ENCODE measurements at regions not wholly inside any gene's neighbourhood (a gene's known extent, or its start where the extent isn't known, plus 50 kb on each side); places are given as distances from the start of the nearest gene placed in this dataset.

- Mint-ChIP-seq H3K27me3 (ENCODE audit: low read depth, poor library complexity) (peaks cover 8% of the 10 kb centered on the region), H3K9me3 (peaks cover 14% of the 10 kb centered on the region), H3K27ac (no peak overlapping the region), H3K36me3 (ENCODE audit: low read depth) (no peaks in the 10 kb centered on the region), H3K4me1 (no peaks in the 10 kb centered on the region), H3K4me3 (no peak overlapping the region)
- no peak for TF ChIP-seq CTCF (IDR thresholded peaks at IDR 0.05)
- DNase-seq, result no peak
Observed at GRCh38 chr10:118513174-118513573, 82.3 kb downstream of the PRLHR start.

- H3K27ac Mint-ChIP-seq, result no peak overlapping the region
- H3K4me1 Mint-ChIP-seq, result no peaks in the 10 kb centered on the region
- H3K9me3 Mint-ChIP-seq, result peaks cover 3% of the 10 kb centered on the region
- H3K4me3 Mint-ChIP-seq, result no peak overlapping the region
- TF ChIP-seq CTCF (IDR thresholded peaks at IDR 0.05), result no peak
- no peak for DNase-seq
- no peaks in the 10 kb centered on the region for H3K36me3 Mint-ChIP-seq (ENCODE audit: low read depth)
- H3K27me3 Mint-ChIP-seq (ENCODE audit: low read depth, poor library complexity), result peaks cover 9% of the 10 kb centered on the region
Observed at GRCh38 chr10:118511711-118512110, 83.7 kb downstream of the PRLHR start.

GRCh38 chr10:118508863-118509262, 86.6 kb downstream of the PRLHR start:
- DNase-seq, result no peak
- no peaks in the 10 kb centered on the region for H3K36me3 Mint-ChIP-seq (ENCODE audit: low read depth)
- peaks cover 9% of the 10 kb centered on the region for H3K27me3 Mint-ChIP-seq (ENCODE audit: low read depth, poor library complexity)
- no peak for TF ChIP-seq CTCF (IDR thresholded peaks at IDR 0.05)
- H3K9me3 Mint-ChIP-seq, result no peaks in the 10 kb centered on the region
- no peak overlapping the region for H3K4me3 Mint-ChIP-seq
- no peak overlapping the region for H3K27ac Mint-ChIP-seq
- no peaks in the 10 kb centered on the region for H3K4me1 Mint-ChIP-seq

GRCh38 chr10:118508355-118508754, 87.1 kb downstream of the PRLHR start:
- H3K9me3 Mint-ChIP-seq, result no peaks in the 10 kb centered on the region
- DNase-seq, result no peak
- no peak overlapping the region for H3K4me3 Mint-ChIP-seq
- no peak for TF ChIP-seq CTCF (IDR thresholded peaks at IDR 0.05)
- no peaks in the 10 kb centered on the region for H3K36me3 Mint-ChIP-seq (ENCODE audit: low read depth)
- H3K27ac Mint-ChIP-seq, result no peak overlapping the region
- no peaks in the 10 kb centered on the region for H3K4me1 Mint-ChIP-seq
- peaks cover 9% of the 10 kb centered on the region for H3K27me3 Mint-ChIP-seq (ENCODE audit: low read depth, poor library complexity)

- H3K4me3 Mint-ChIP-seq, result no peak overlapping the region
- DNase-seq, result no peak
- no peaks in the 10 kb centered on the region for H3K4me1 Mint-ChIP-seq
- TF ChIP-seq CTCF (IDR thresholded peaks at IDR 0.05), result no peak
- H3K36me3 Mint-ChIP-seq (ENCODE audit: low read depth), result no peaks in the 10 kb centered on the region
- H3K27ac Mint-ChIP-seq, result peak overlapping the region; percentile 47
- H3K9me3 Mint-ChIP-seq, result no peaks in the 10 kb centered on the region
- H3K27me3 Mint-ChIP-seq (ENCODE audit: low read depth, poor library complexity), result peaks cover 8% of the 10 kb centered on the region
Observed at GRCh38 chr10:118506671-118507590, 88.5 kb downstream of the PRLHR start.

- no peak for TF ChIP-seq CTCF (IDR thresholded peaks at IDR 0.05)
- Mint-ChIP-seq H3K27me3 (ENCODE audit: low read depth, poor library complexity) (peaks cover 2% of the 10 kb centered on the region), H3K36me3 (ENCODE audit: low read depth) (no peaks in the 10 kb centered on the region), H3K9me3 (no peaks in the 10 kb centered on the region), H3K27ac (no peak overlapping the region), H3K4me3 (no peak overlapping the region), H3K4me1 (no peaks in the 10 kb centered on the region)
- no peak for DNase-seq
Observed at GRCh38 chr10:118505363-118505762, 90.1 kb downstream of the PRLHR start.
